ENCODE measurements at regions not wholly inside any gene's neighbourhood (a gene's known extent, or its start where the extent isn't known, plus 50 kb on each side); places are given as distances from the start of the nearest gene placed in this dataset.

GRCh38 chr16:64459402-64459801, 662.5 kb downstream of the CDH11 start:
- dilution Hi-C loops (cut with MboI; ENCODE audit: extremely low pct_ligation_motif_present, low sequenced_read_pairs) = no loop called here
- no peaks in the 10 kb centered on the region for H3K9me3 ChIP-seq (ENCODE audit: control insufficient read depth, low read depth, low read length)
- H3K9me1 ChIP-seq (ENCODE audit: control insufficient read depth, extremely low read depth, insufficient read depth, low read length) = no peaks in the 10 kb centered on the region

GRCh38 chr16:64455275-64455674, 666.6 kb downstream of the CDH11 start:
- no peaks in the 10 kb centered on the region for H3K9me3 ChIP-seq (ENCODE audit: control insufficient read depth, low read depth, low read length)
- no peak overlapping the region for H2AFZ ChIP-seq (ENCODE audit: control insufficient read depth, low read length)
- H3K36me3 ChIP-seq (ENCODE audit: control insufficient read depth in 2 of 2, extremely low read depth in 1 of 2, insufficient read depth in 2 of 2, low read length in 2 of 2) = no peaks in the 10 kb centered on the region
- no peak overlapping the region for H3K27ac ChIP-seq (ENCODE audit: control insufficient read depth, insufficient read depth, low read length)
- H3K27me3 ChIP-seq (ENCODE audit: control insufficient read depth, extremely low read depth, insufficient read depth, low read length) = no peaks in the 10 kb centered on the region
- dilution Hi-C loops (cut with MboI; ENCODE audit: extremely low pct_ligation_motif_present, low sequenced_read_pairs) = no loop called here
- no peaks in the 10 kb centered on the region for H3K79me2 ChIP-seq (ENCODE audit: control insufficient read depth, insufficient read depth, low read length)
- no peak overlapping the region for H3K9ac ChIP-seq (ENCODE audit: control insufficient read depth, extremely low read depth, insufficient read depth, low read length)
- DNase-seq (ENCODE audit: low read depth, low spot score) = no peak
- H3K4me3 ChIP-seq (ENCODE audit: control insufficient read depth in 2 of 3, extremely low read depth in 1 of 3, insufficient read depth in 2 of 3, low read depth in 1 of 3, low read length in 3 of 3) = no peak overlapping the region
- no peak for FAIRE-seq
- H4K20me1 ChIP-seq (ENCODE audit: control insufficient read depth, extremely low read depth, insufficient read depth, low read length) = no peaks in the 10 kb centered on the region
- H3K9me1 ChIP-seq (ENCODE audit: control insufficient read depth, extremely low read depth, insufficient read depth, low read length) = no peaks in the 10 kb centered on the region
- H3K4me2 ChIP-seq (ENCODE audit: control insufficient read depth, extremely low read depth, insufficient read depth, low read depth, low read length) = no peak overlapping the region
- TF ChIP-seq CTCF (optimal IDR thresholded peaks at IDR 0.05 in 1 of 3, IDR thresholded peaks at IDR 0.05 in 1 of 3, conservative IDR thresholded peaks at IDR 0.05 in 1 of 3; ENCODE audit: extremely low read depth in 1 of 3, insufficient read depth in 2 of 3, low read length in 3 of 3) (no peak), EZH2 (IDR thresholded peaks at IDR 0.05; ENCODE audit: low read length) (no peak)
- H3K4me1 ChIP-seq (ENCODE audit: control insufficient read depth, extremely low read depth, insufficient read depth, low read length) = no peaks in the 10 kb centered on the region

More at GRCh38 chr16:64459402-64459801, 662.5 kb downstream of the CDH11 start:
- Histone ChIP-seq H3K27ac (ENCODE audit: control insufficient read depth, insufficient read depth, low read length) (no peak overlapping the region), H3K79me2 (ENCODE audit: control insufficient read depth, insufficient read depth, low read length) (no peaks in the 10 kb centered on the region), H4K20me1 (ENCODE audit: control insufficient read depth, extremely low read depth, insufficient read depth, low read length) (no peaks in the 10 kb centered on the region), H3K4me2 (ENCODE audit: control insufficient read depth, extremely low read depth, insufficient read depth, low read depth, low read length) (no peak overlapping the region), H3K9ac (ENCODE audit: control insufficient read depth, extremely low read depth, insufficient read depth, low read length) (no peak overlapping the region), H3K4me3 (ENCODE audit: control insufficient read depth in 2 of 3, extremely low read depth in 1 of 3, insufficient read depth in 2 of 3, low read depth in 1 of 3, low read length in 3 of 3) (no peak overlapping the region), H3K4me1 (ENCODE audit: control insufficient read depth, extremely low read depth, insufficient read depth, low read length) (no peaks in the 10 kb centered on the region), H3K36me3 (ENCODE audit: control insufficient read depth in 2 of 2, extremely low read depth in 1 of 2, insufficient read depth in 2 of 2, low read length in 2 of 2) (no peaks in the 10 kb centered on the region), H2AFZ (ENCODE audit: control insufficient read depth, low read length) (no peak overlapping the region), H3K27me3 (ENCODE audit: control insufficient read depth, extremely low read depth, insufficient read depth, low read length) (no peaks in the 10 kb centered on the region)
- DNase-seq (ENCODE audit: low read depth, low spot score) = no peak
- TF ChIP-seq CTCF (optimal IDR thresholded peaks at IDR 0.05 in 1 of 3, IDR thresholded peaks at IDR 0.05 in 1 of 3, conservative IDR thresholded peaks at IDR 0.05 in 1 of 3; ENCODE audit: extremely low read depth in 1 of 3, insufficient read depth in 2 of 3, low read length in 3 of 3) = no peak
- TF ChIP-seq EZH2 (IDR thresholded peaks at IDR 0.05; ENCODE audit: low read length) = no peak
- no peak for FAIRE-seq

Measured in keratinocyte (primary cell).